A549 (cell line): ENCODE measurements at regions not wholly inside any gene's neighbourhood (a gene's known extent, or its start where the extent isn't known, plus 50 kb on each side); places are given as distances from the start of the nearest gene placed in this dataset.
A peak's percentile ranks its signal among the peaks of the same experiment; 100 is the strongest.

Experiments used
- ATAC-seq, 2 experiments: fragments of 200-7000 bp in 1 of 2; fragments of >200 bp in 1 of 2; cut with Nextera tagmentation in 1 of 2; cut with Tn5 transposase in 1 of 2; 3 replicates each; pipeline versions ENCODE4 v1.8.0 to v1.9.1; 2018 to 2020; ENCODE audit warnings: mild to moderate bottlenecking in 1 of 2, moderate library complexity in 1 of 2
- CTCF ChIA-PET: fragments of 300-600 bp; sonication (Branson Sonifier 250); formaldehyde crosslinking; extraction: SDS; loops from one replicate; lab custom pipeline; 2021; ENCODE audit warnings: antibody characterized with exemption, inconsistent platforms; lab: Yijun Ruan, JAX
- POLR2A ChIA-PET: fragments of 350-600 bp; formaldehyde crosslinking; extraction: SDS; loops from one replicate; lab custom pipeline; 2021; ENCODE audit warnings: antibody characterized with exemption, inconsistent platforms; lab: Yijun Ruan, JAX
- DNase-seq, 2 experiments: peaks; one replicate each; pipeline versions ENCODE4 v3.0.0 to v3.0.0-alpha.2; 2011 to 2016; ENCODE audit warnings: low read depth in 1 of 2, low spot score in 1 of 2
- FAIRE-seq: peaks from 2 replicates; lab custom pipeline; 2011; peaks lifted over from hg19 to GRCh38; lab: Jason Lieb, UNC
- H3K27ac ChIP-seq, 2 experiments: fragments of >200 bp; sonication (Bioruptor Twin); formaldehyde crosslinking; 3 replicates each; pipeline ENCODE4 v1.5.1; 2016 to 2017
- H3K4me1 ChIP-seq: fragments of >200 bp; sonication (Bioruptor Twin); formaldehyde crosslinking; 3 replicates; pipeline ENCODE4 v1.6.1; 2016
- H3K4me2 ChIP-seq: fragments of >200 bp; sonication (Bioruptor Twin); formaldehyde crosslinking; 3 replicates; pipeline ENCODE4 v1.6.1; 2016
- H3K4me3 ChIP-seq: fragments of >200 bp; sonication (Bioruptor Twin); formaldehyde crosslinking; 3 replicates; pipeline ENCODE4 v1.5.1; 2016
- H3K9me3 ChIP-seq: fragments of >200 bp; sonication (Bioruptor Twin); formaldehyde crosslinking; 3 replicates; pipeline ENCODE4 v1.6.1; 2016
- CEBPB ChIP-seq, 2 experiments: fragments of >200 bp in 1 of 2; sonication (Bioruptor Twin) in 1 of 2; formaldehyde crosslinking in 1 of 2; IDR thresholded peaks; 2 replicates each; pipeline ENCODE4 v1.6.1; 2012 to 2016
- CHD2 ChIP-seq: fragments of 150-350 bp; IDR thresholded peaks from 2 replicates; pipeline ENCODE4 v1.6.1; 2014; ENCODE audit warnings: low read length; ENCODE audit not compliant: partially characterized antibody
- CHD4 ChIP-seq: fragments of 200-600 bp; sonication (generic); IDR thresholded peaks from 2 replicates; pipeline ENCODE4 v1.6.1; 2016; ENCODE audit warnings: antibody characterized with exemption, mild to moderate bottlenecking, borderline replicate concordance
- CTCF ChIP-seq: fragments of >200 bp; sonication (Bioruptor Twin); formaldehyde crosslinking; IDR thresholded peaks from 3 replicates; pipeline ENCODE4 v1.5.1; 2016
- E2F6 ChIP-seq: IDR thresholded peaks from 2 replicates; pipeline ENCODE4 v1.6.1; 2012; ENCODE audit warnings: low read depth, borderline replicate concordance
- EHF ChIP-seq: fragments of 250-450 bp; sonication (Bioruptor Pico); IDR thresholded peaks from 2 replicates; pipeline ENCODE4 v1.5.0; 2020; ENCODE audit warnings: mild to moderate bottlenecking
- HES2 ChIP-seq: fragments of >200 bp; sonication (Bioruptor Twin); formaldehyde crosslinking; IDR thresholded peaks from 2 replicates; pipeline ENCODE4 v1.6.1; 2016
- HEYL ChIP-seq: fragments of 250-450 bp; sonication (Bioruptor Pico); IDR thresholded peaks from 2 replicates; pipeline ENCODE4 v1.8.0; 2021; ENCODE audit warnings: mild to moderate bottlenecking, moderate library complexity
- HMGXB4 ChIP-seq: fragments of 250-450 bp; sonication (Bioruptor Pico); IDR thresholded peaks from 2 replicates; pipeline ENCODE4 v1.5.0; 2021; ENCODE audit warnings: mild to moderate bottlenecking, moderate library complexity, borderline replicate concordance
- HOXB13 ChIP-seq: fragments of 250-450 bp; sonication (Bioruptor Pico); IDR thresholded peaks from 2 replicates; pipeline ENCODE4 v1.5.0; 2020; ENCODE audit warnings: low read depth, mild to moderate bottlenecking, moderate library complexity
- KDM1A ChIP-seq: fragments of 200-600 bp; sonication (generic); IDR thresholded peaks from 2 replicates; pipeline ENCODE4 v1.6.1; 2016; ENCODE audit warnings: low read depth, mild to moderate bottlenecking
- MAFK ChIP-seq: fragments of 450-650 bp; IDR thresholded peaks from 2 replicates; pipeline ENCODE4 v1.6.1; 2014; ENCODE audit not compliant: partially characterized antibody
- MAX ChIP-seq: IDR thresholded peaks from 2 replicates; pipeline ENCODE4 v1.6.1; 2012
- NFE2L2 ChIP-seq: fragments of 150-350 bp; conservative IDR thresholded peaks from 2 replicates; pipeline ENCODE4 v1.6.1; 2014; ENCODE audit warnings: low read length
- NPAS2 ChIP-seq: fragments of 250-450 bp; sonication (Bioruptor Pico); IDR thresholded peaks from 2 replicates; pipeline ENCODE4 v1.8.0; 2022; ENCODE audit warnings: mild to moderate bottlenecking, moderate library complexity, borderline replicate concordance
- POLR2A ChIP-seq: IDR thresholded peaks from 2 replicates; pipeline ENCODE4 v1.6.1; 2012; ENCODE audit warnings: mild to moderate bottlenecking, low read length
- REST ChIP-seq: fragments of 200-600 bp; sonication (generic); IDR thresholded peaks from 2 replicates; pipeline ENCODE4 v1.6.1; 2016; ENCODE audit warnings: antibody characterized with exemption, mild to moderate bottlenecking, moderate library complexity
- SMC3 ChIP-seq: fragments of >200 bp; sonication (Bioruptor Twin); formaldehyde crosslinking; IDR thresholded peaks from 3 replicates; pipeline ENCODE4 v1.6.1; 2018; ENCODE audit warnings: inconsistent platforms
- ZC3H11A ChIP-seq: fragments of 450-650 bp; IDR thresholded peaks from 2 replicates; pipeline ENCODE4 v1.6.1; 2014; ENCODE audit warnings: antibody characterized with exemption, mild to moderate bottlenecking
- ZFP36 ChIP-seq: fragments of 450-650 bp; IDR thresholded peaks from 2 replicates; pipeline ENCODE4 v1.6.1; 2014; ENCODE audit warnings: borderline replicate concordance; ENCODE audit not compliant: partially characterized antibody
- ZNF302 ChIP-seq: fragments of 250-450 bp; sonication (Bioruptor Pico); IDR thresholded peaks from 2 replicates; pipeline ENCODE4 v1.9.0; 2021; ENCODE audit warnings: inconsistent platforms, mild to moderate bottlenecking, moderate library complexity
- WGBS: methylation state at CpG from one replicate; pipeline ENCODE4 v1.1.6; 2017; ENCODE audit errors: missing lambda C conversion rate; 5-methylcytosine and 5-hydroxymethylcytosine counted together

GRCh38 chr2:144206019-144206418 is 313.9 kb downstream of the ZEB2 start:
- WGBS: 82% methylated on average over 2 of the region's 2 CpGs
- no peak overlapping the region for H3K4me2 ChIP-seq
- peak; percentile 69 for TF ChIP-seq MAFK
- no peak for TF ChIP-seq SMC3
- TF ChIP-seq, all 56 proteins: peak for 1
- H3K4me1 ChIP-seq: no peaks in the 10 kb centered on the region
- ChIA-PET POLR2A (no interaction called here), CTCF (no interaction called here)
- FAIRE-seq (no peak), DNase-seq (no peak), ATAC-seq (no peak)
- no peak overlapping the region for H3K27ac ChIP-seq
- no peaks in the 10 kb centered on the region for H3K9me3 ChIP-seq
- H3K4me3 ChIP-seq: no peak overlapping the region

GRCh38 chr2:144201868-144202468 is 318.0 kb downstream of the ZEB2 start:
- DNase-seq: no peak
- H3K4me2 ChIP-seq: no peak overlapping the region
- no peak for ATAC-seq
- CTCF ChIA-PET: no interaction called here
- H3K9me3 ChIP-seq: no peaks in the 10 kb centered on the region
- H3K4me1 ChIP-seq: peaks cover 7% of the 10 kb centered on the region; the same call in 1 of the 3 replicates
- no peak overlapping the region for H3K27ac ChIP-seq
- 54% methylated on average over 1 of the region's 1 CpG for WGBS
- POLR2A ChIA-PET: no interaction called here
- FAIRE-seq: no peak
- H3K4me3 ChIP-seq: no peak overlapping the region
- TF ChIP-seq KDM1A: no peak
- TF ChIP-seq HES2: no peak
- TF ChIP-seq MAX: no peak
- TF ChIP-seq HMGXB4 (CRISPR knock-in tag): no peak
- no peak for TF ChIP-seq EHF (CRISPR knock-in tag)
- TF ChIP-seq ZFP36: no peak
- TF ChIP-seq NFE2L2: no peak

GRCh38 chr2:144201126-144201525 is 318.8 kb downstream of the ZEB2 start:
- H3K4me2 ChIP-seq: no peak overlapping the region
- no peak overlapping the region for H3K27ac ChIP-seq
- no peak overlapping the region for H3K4me3 ChIP-seq
- TF ChIP-seq HOXB13 (CRISPR knock-in tag) (no peak), SMC3 (no peak), ZNF302 (no peak), CEBPB (IDR thresholded peaks at IDR 0.05) (no peak), POLR2A (no peak), ZC3H11A (no peak), HMGXB4 (CRISPR knock-in tag) (no peak), CHD2 (no peak), HEYL (no peak), NPAS2 (CRISPR knock-in tag) (no peak), MAFK (no peak), E2F6 (no peak), REST (no peak), MAX (no peak), CHD4 (no peak), CTCF (no peak)
- DNase-seq (no peak), ATAC-seq (no peak), FAIRE-seq (no peak)
- ChIA-PET CTCF (interaction anchor here (0.8 kb wide), 1 partner anchor 38 kb away, joined by 4 read pairs; no protein-coding TSS in a partner anchor), POLR2A (no interaction called here)
- WGBS: 90% methylated on average over 6 of the region's 6 CpGs
- no peaks in the 10 kb centered on the region for H3K9me3 ChIP-seq
- peaks cover 7% of the 10 kb centered on the region; the same call in 1 of the 3 replicates for H3K4me1 ChIP-seq
